K562 (cell line): ENCODE measurements at regions not wholly inside any gene's neighbourhood (a gene's known extent, or its start where the extent isn't known, plus 50 kb on each side); places are given as distances from the start of the nearest gene placed in this dataset.

ENCODE experiments used
- DIDO1 ChIP-seq: fragments of 450-650 bp; IDR thresholded peaks from 2 replicates; pipeline ENCODE4 v1.6.1; 2016; ENCODE audit warnings: low read depth, missing biosample characterization, missing genetic modification characterization
- FOXK2 ChIP-seq, 2 experiments: fragments of 450-650 bp; IDR thresholded peaks in 1 of 2; conservative IDR thresholded peaks in 1 of 2; 2 replicates each; pipeline ENCODE4 v1.6.1; 2016; ENCODE audit warnings: low read depth in 2 of 2, mild to moderate bottlenecking in 1 of 2
- GATAD2B ChIP-seq: fragments of 450-650 bp; IDR thresholded peaks from 2 replicates; pipeline ENCODE4 v1.6.1; 2017; ENCODE audit warnings: mild to moderate bottlenecking, borderline replicate concordance
- NFIC ChIP-seq: fragments of 450-650 bp; IDR thresholded peaks from 2 replicates; pipeline ENCODE4 v1.6.1; 2017; ENCODE audit warnings: mild to moderate bottlenecking, inconsistent platforms
- POLR2A ChIP-seq: fragments of 450-650 bp; conservative IDR thresholded peaks from 2 replicates; pipeline ENCODE4 v1.6.1; 2016
- REST ChIP-seq, 2 experiments: fragments of 450-650 bp; formaldehyde crosslinking in 1 of 2; IDR thresholded peaks; 2 replicates each; pipeline versions ENCODE4 v1.4.0 to v1.6.1; 2014 to 2020; ENCODE audit warnings: mild to moderate bottlenecking in 2 of 2, borderline replicate concordance in 1 of 2, low read depth in 1 of 2
- SMC3 ChIP-seq: conservative IDR thresholded peaks from 2 replicates; pipeline ENCODE4 v1.6.1; 2011; ENCODE audit warnings: low read depth, low read length, improper control_type of control experiment; ENCODE audit not compliant: insufficient read depth
- TARDBP ChIP-seq: fragments of 450-650 bp; IDR thresholded peaks from 2 replicates; pipeline ENCODE4 v1.6.1; 2016
- TFE3 ChIP-seq: fragments of 450-650 bp; formaldehyde crosslinking; IDR thresholded peaks from 2 replicates; pipeline ENCODE4 v1.4.0; 2020; ENCODE audit warnings: mild to moderate bottlenecking, mixed read lengths
- TRIM28 ChIP-seq: fragments of 450-650 bp; IDR thresholded peaks from 2 replicates; pipeline ENCODE4 v1.6.1; 2017
- ZBTB49 ChIP-seq: sonication (generic); formaldehyde crosslinking; IDR thresholded peaks from 2 replicates; pipeline ENCODE4 v1.8.0; 2022; ENCODE audit warnings: missing genetic modification reagents, mild to moderate bottlenecking, borderline replicate concordance
- ZBTB7A ChIP-seq: IDR thresholded peaks from 2 replicates; pipeline ENCODE4 v1.6.1; 2011; ENCODE audit warnings: low read depth, mild to moderate bottlenecking, low read length, moderate library complexity, borderline replicate concordance; ENCODE audit not compliant: control insufficient read depth
- ZC3H4 ChIP-seq: sonication (generic); formaldehyde crosslinking; IDR thresholded peaks from 2 replicates; pipeline ENCODE4 v1.9.0; 2021; ENCODE audit warnings: missing genetic modification reagents, borderline replicate concordance
- ZNF318 ChIP-seq, 2 experiments: fragments of 450-650 bp; IDR thresholded peaks; 2 replicates each; pipeline ENCODE4 v1.6.1; 2016; ENCODE audit warnings: mild to moderate bottlenecking in 2 of 2, borderline replicate concordance in 1 of 2, low read depth in 1 of 2, moderate library complexity in 1 of 2

- TF ChIP-seq REST (IDR thresholded peaks at IDR 0.05; ENCODE audit: borderline replicate concordance): no peak
- no peak for TF ChIP-seq REST (CRISPR knock-in tag; IDR thresholded peaks at IDR 0.05; ENCODE audit: low read depth)
- no peak for TF ChIP-seq TRIM28
- no peak for TF ChIP-seq TFE3 (CRISPR knock-in tag)
- TF ChIP-seq ZBTB49 (CRISPR knock-in tag): no peak
- no peak for TF ChIP-seq GATAD2B
- TF ChIP-seq FOXK2 (conservative IDR thresholded peaks at IDR 0.05 in 1 of 2, IDR thresholded peaks at IDR 0.05 in 1 of 2; ENCODE audit: low read depth in 2 of 2): no peak
- no peak for TF ChIP-seq NFIC
- TF ChIP-seq ZNF318 (IDR thresholded peaks at IDR 0.05; ENCODE audit: borderline replicate concordance in 1 of 2, low read depth in 1 of 2): no peak
- no peak for TF ChIP-seq POLR2A
- no peak for TF ChIP-seq SMC3
- no peak for TF ChIP-seq TARDBP
- TF ChIP-seq DIDO1 (tag): no peak
- no peak for TF ChIP-seq ZC3H4 (CRISPR knock-in tag)
- TF ChIP-seq ZBTB7A: no peak
Observed at GRCh38 chr17:83150369-83151055, 71.1 kb downstream of the METRNL start.
